ENCODE measurements at regions not wholly inside any gene's neighbourhood (a gene's known extent, or its start where the extent isn't known, plus 50 kb on each side); places are given as distances from the start of the nearest gene placed in this dataset.
"Not testable (repeated sequence)": the region's sequence is repeated elsewhere in the genome, so short reads cannot be mapped to it uniquely, and the experiment has no call there.

GRCh38 chr7:54454700-54455099 lies 87.5 kb upstream of the VSTM2A start:
- H3K27ac ChIP-seq (ENCODE audit: insufficient read depth, low read depth, low read length); H2AFZ ChIP-seq (ENCODE audit: low read depth, low read length); H3K4me1 ChIP-seq (ENCODE audit: control insufficient read depth, extremely low read depth, insufficient read depth, low read length); CTCF ChIA-PET; intact Hi-C loops (cut with micrococcal nuclease); H3K9me3 ChIP-seq (replicated peaks; ENCODE audit: control insufficient read depth, insufficient read depth, low read length); H3K4me3 ChIP-seq (replicated peaks in 1 of 3; ENCODE audit: insufficient read depth in 1 of 3, low read depth in 1 of 3, low read length in 3 of 3); H3K27me3 ChIP-seq (ENCODE audit: control insufficient read depth in 2 of 2, insufficient read depth in 2 of 2, low read length in 2 of 2); FAIRE-seq; BruUV-seq (replicated peaks); H4K20me1 ChIP-seq (replicated peaks; ENCODE audit: control insufficient read depth, extremely low read depth, insufficient read depth, low read length); H3K79me2 ChIP-seq (ENCODE audit: control insufficient read depth, insufficient read depth, low read length); H3K9ac ChIP-seq (replicated peaks; ENCODE audit: extremely low read depth, insufficient read depth, low read length); H3K4me2 ChIP-seq (ENCODE audit: insufficient read depth, low read length); DNase-seq (ENCODE audit: low read depth, low spot score); H3K9me1 ChIP-seq (replicated peaks; ENCODE audit: control insufficient read depth, extremely low read depth, insufficient read depth, low read length); H3K36me3 ChIP-seq (ENCODE audit: control insufficient read depth in 2 of 2, extremely low read depth in 1 of 2, insufficient read depth in 2 of 2, low read length in 2 of 2); dilution Hi-C loops (cut with MboI; ENCODE audit: extremely low pct_ligation_motif_present, low sequenced_read_pairs); POLR2A ChIA-PET: not testable (repeated sequence)

- H3K4me2 ChIP-seq (ENCODE audit: insufficient read depth, low read length), result no peak overlapping the region
- intact Hi-C loops (cut with micrococcal nuclease), result no loop called here
- no peak overlapping the region for H3K27ac ChIP-seq (ENCODE audit: insufficient read depth, low read depth, low read length)
- H4K20me1 ChIP-seq (replicated peaks; ENCODE audit: control insufficient read depth, extremely low read depth, insufficient read depth, low read length), result no peaks in the 10 kb centered on the region
- DNase-seq (ENCODE audit: low read depth, low spot score) (no peak), FAIRE-seq (no peak)
- no peak overlapping the region for H2AFZ ChIP-seq (ENCODE audit: low read depth, low read length)
- peaks cover 3% of the 10 kb centered on the region for H3K9me3 ChIP-seq (replicated peaks; ENCODE audit: control insufficient read depth, insufficient read depth, low read length)
- no peaks in the 10 kb centered on the region for H3K27me3 ChIP-seq (ENCODE audit: control insufficient read depth in 2 of 2, insufficient read depth in 2 of 2, low read length in 2 of 2)
- TF ChIP-seq POLR2A (IDR thresholded peaks at IDR 0.05; ENCODE audit: low read depth, low read length), result no peak
- H3K79me2 ChIP-seq (ENCODE audit: control insufficient read depth, insufficient read depth, low read length), result no peaks in the 10 kb centered on the region
- H3K4me3 ChIP-seq (replicated peaks in 1 of 3; ENCODE audit: insufficient read depth in 1 of 3, low read depth in 1 of 3, low read length in 3 of 3), result no peak overlapping the region
- H3K36me3 ChIP-seq (ENCODE audit: control insufficient read depth in 2 of 2, extremely low read depth in 1 of 2, insufficient read depth in 2 of 2, low read length in 2 of 2), result no peaks in the 10 kb centered on the region
- H3K9me1 ChIP-seq (replicated peaks; ENCODE audit: control insufficient read depth, extremely low read depth, insufficient read depth, low read length), result no peaks in the 10 kb centered on the region
- ChIA-PET CTCF (no interaction called here), POLR2A (no interaction called here)
- dilution Hi-C loops (cut with MboI; ENCODE audit: extremely low pct_ligation_motif_present, low sequenced_read_pairs), result no loop called here
- H3K9ac ChIP-seq (replicated peaks; ENCODE audit: extremely low read depth, insufficient read depth, low read length), result no peak overlapping the region
- no peaks in the 10 kb centered on the region for H3K4me1 ChIP-seq (ENCODE audit: control insufficient read depth, extremely low read depth, insufficient read depth, low read length)
- BruUV-seq (replicated peaks), result no TSS peak
These were observed 77.1 kb upstream of the VSTM2A start for GRCh38 chr7:54465095-54465494.

DNA sequence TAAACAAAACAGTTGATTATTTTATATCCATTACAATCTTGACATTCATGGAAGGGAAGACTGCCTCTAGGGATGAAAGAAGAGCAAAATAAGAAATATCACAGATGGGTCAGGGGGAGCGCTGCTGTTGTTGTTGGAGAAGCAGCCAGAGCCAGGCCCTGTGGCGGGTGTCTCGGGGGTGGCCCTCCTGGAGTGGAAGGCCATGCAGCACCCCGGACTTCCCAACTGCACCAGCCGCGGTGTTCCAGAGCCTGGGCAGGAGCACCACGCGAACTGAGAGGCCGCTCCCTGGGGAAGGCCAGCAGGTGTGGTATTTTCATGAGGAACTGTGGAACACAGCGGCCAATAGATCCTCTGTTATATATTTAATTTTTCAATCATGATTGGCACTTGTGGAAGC lies 72.4 kb upstream of the VSTM2A start:
- BruUV-seq (replicated peaks), result no TSS peak
- dilution Hi-C loops (cut with MboI; ENCODE audit: extremely low pct_ligation_motif_present, low sequenced_read_pairs) (no loop called here), intact Hi-C loops (cut with micrococcal nuclease) (no loop called here)
- Histone ChIP-seq H3K4me1 (ENCODE audit: control insufficient read depth, extremely low read depth, insufficient read depth, low read length) (no peaks in the 10 kb centered on the region), H3K9me3 (replicated peaks; ENCODE audit: control insufficient read depth, insufficient read depth, low read length) (peaks cover 5% of the 10 kb centered on the region), H3K27ac (ENCODE audit: insufficient read depth, low read depth, low read length) (no peak overlapping the region), H3K9me1 (replicated peaks; ENCODE audit: control insufficient read depth, extremely low read depth, insufficient read depth, low read length) (no peaks in the 10 kb centered on the region), H3K36me3 (ENCODE audit: control insufficient read depth in 2 of 2, extremely low read depth in 1 of 2, insufficient read depth in 2 of 2, low read length in 2 of 2) (no peaks in the 10 kb centered on the region), H2AFZ (ENCODE audit: low read depth, low read length) (no peak overlapping the region), H3K4me2 (ENCODE audit: insufficient read depth, low read length) (no peak overlapping the region), H4K20me1 (replicated peaks; ENCODE audit: control insufficient read depth, extremely low read depth, insufficient read depth, low read length) (no peaks in the 10 kb centered on the region), H3K9ac (replicated peaks; ENCODE audit: extremely low read depth, insufficient read depth, low read length) (no peak overlapping the region), H3K79me2 (ENCODE audit: control insufficient read depth, insufficient read depth, low read length) (no peaks in the 10 kb centered on the region), H3K27me3 (ENCODE audit: control insufficient read depth in 2 of 2, insufficient read depth in 2 of 2, low read length in 2 of 2) (no peaks in the 10 kb centered on the region), H3K4me3 (replicated peaks in 1 of 3; ENCODE audit: insufficient read depth in 1 of 3, low read depth in 1 of 3, low read length in 3 of 3) (no peak overlapping the region)
- DNase-seq (ENCODE audit: low read depth, low spot score) (no peak), FAIRE-seq (no peak)
- POLR2A ChIA-PET, result no interaction called here
- CTCF ChIA-PET, result no interaction called here
- no peak for TF ChIP-seq FOS (IDR thresholded peaks at IDR 0.05; ENCODE audit: borderline replicate concordance, insufficient read depth, low read length)
- no peak for TF ChIP-seq GATA2 (IDR thresholded peaks at IDR 0.05; ENCODE audit: insufficient read depth, insufficient read length, low read depth, low read length)
- no peak for TF ChIP-seq CTCF (IDR thresholded peaks at IDR 0.05; ENCODE audit: extremely low read depth in 1 of 2, insufficient read depth in 1 of 2, low read depth in 1 of 2, low read length in 2 of 2)
- TF ChIP-seq MAX (IDR thresholded peaks at IDR 0.05; ENCODE audit: insufficient read depth, insufficient read length), result no peak
- no peak for TF ChIP-seq JUN (IDR thresholded peaks at IDR 0.05; ENCODE audit: borderline replicate concordance, insufficient read depth, insufficient read length, low read depth)
- TF ChIP-seq POLR2A (IDR thresholded peaks at IDR 0.05; ENCODE audit: low read depth, low read length), result no peak

All from endothelial cell of umbilical vein (primary cell).